Spleen (tissue), 11 donors: ENCODE measurements at regions not wholly inside any gene's neighbourhood (a gene's known extent, or its start where the extent isn't known, plus 50 kb on each side); places are given as distances from the start of the nearest gene placed in this dataset.

Experiments
- DNase-seq: peaks from one replicate; pipeline ENCODE4 v3.0.0-alpha.2; 2020
- H3K27ac ChIP-seq, 8 donors: fragments of 200-600 bp; sonication (generic) in 7 of 8; 1 replicate in 4 of 8; 2 replicates in 4 of 8; pipeline versions ENCODE4 v1.5.0 to v1.8.0; 2016 to 2021; ENCODE audit warnings: inconsistent platforms in 4 of 8, mild to moderate bottlenecking in 4 of 8, moderate library complexity in 1 of 8
- H3K27me3 ChIP-seq, 7 donors: fragments of 200-600 bp; sonication (generic) in 6 of 7; replicated peaks in 1 of 7; 1 replicate in 4 of 7; 2 replicates in 3 of 7; pipeline versions ENCODE4 v1.5.0 to v1.8.0; 2016 to 2021; ENCODE audit warnings: inconsistent platforms in 3 of 7, mild to moderate bottlenecking in 1 of 7
- H3K36me3 ChIP-seq, 6 donors: fragments of 200-600 bp; sonication (generic) in 5 of 6; 1 replicate in 4 of 6; 2 replicates in 2 of 6; pipeline versions ENCODE4 v1.5.0 to v1.8.0; 2016 to 2021; ENCODE audit warnings: inconsistent platforms in 2 of 6
- H3K4me1 ChIP-seq, 6 donors: fragments of 200-600 bp; sonication (generic) in 5 of 6; 1 replicate in 3 of 6; 2 replicates in 3 of 6; pipeline versions ENCODE4 v1.5.0 to v1.8.0; 2016 to 2021; ENCODE audit warnings: inconsistent platforms in 3 of 6
- H3K4me3 ChIP-seq, 8 donors: fragments of 200-600 bp; sonication (generic) in 7 of 8; 1 replicate in 4 of 8; 2 replicates in 4 of 8; pipeline versions ENCODE4 v1.5.0 to v1.8.0; 2016 to 2021; ENCODE audit warnings: inconsistent platforms in 4 of 8, mild to moderate bottlenecking in 4 of 8, moderate library complexity in 2 of 8
- H3K9me3 ChIP-seq, 8 donors: fragments of 200-600 bp; sonication (generic) in 7 of 8; 1 replicate in 4 of 8; 2 replicates in 4 of 8; pipeline versions ENCODE4 v1.5.0 to v1.8.0; 2016 to 2021; ENCODE audit warnings: inconsistent platforms in 4 of 8
- POLR2A ChIP-seq, 3 donors: fragments of 450-650 bp; IDR thresholded peaks; one replicate each; pipeline ENCODE4 v1.5.1; 2017; ENCODE audit warnings: antibody characterized with exemption in 3 of 3, mild to moderate bottlenecking in 1 of 3
- POLR2AphosphoS5 ChIP-seq, 3 donors: sonication (generic); formaldehyde crosslinking; IDR thresholded peaks; one replicate each; pipeline ENCODE4 v1.5.1; 2017; ENCODE audit warnings: antibody characterized with exemption in 3 of 3
- WGBS, 5 donors: extraction: QIAGEN DNeasy Blood & Tissue Kit in 3 of 5; methylation state at CpG; one replicate each; pipeline versions ENCODE4 v1.1.5 to v1.1.7; 2013 to 2018; 5-methylcytosine and 5-hydroxymethylcytosine counted together
- intact Hi-C: fragments of 100-400 bp; cut with DNase I; formaldehyde crosslinking; loops from one replicate; pipeline ENCODE4 v1.15.0; 2023; ENCODE audit warnings: low total_unique reads
- TF ChIP-seq, protein P1 (sequence below), 11 experiments: fragments of 200-600 bp in 7 of 11; fragments of 450-650 bp in 4 of 11; sonication (generic) in 4 of 11; IDR thresholded peaks in 8 of 11; conservative IDR thresholded peaks in 3 of 11; 1 replicate in 7 of 11; 2 replicates in 4 of 11; pipeline versions ENCODE4 v1.4.0 to v1.8.0; 2016 to 2021; ENCODE audit warnings: antibody characterized with exemption in 11 of 11, inconsistent platforms in 4 of 11, mild to moderate bottlenecking in 1 of 11
- donor health status: healthy with polysubstance abuse.
- donor health status: DM: no; HTN: no; CAD: no; lungs with moderate emphysema.
- donor health status: DM: no; HTN: no; CAD: no.
- donor health status: Bipolar disorder and iron deficiency.
- donor health status: healthy.
- donor health status: DM: no; HTN: no; CAD: no.
- donor health status: DM: yes; HTN: yes; CAD: no.

DNA sequence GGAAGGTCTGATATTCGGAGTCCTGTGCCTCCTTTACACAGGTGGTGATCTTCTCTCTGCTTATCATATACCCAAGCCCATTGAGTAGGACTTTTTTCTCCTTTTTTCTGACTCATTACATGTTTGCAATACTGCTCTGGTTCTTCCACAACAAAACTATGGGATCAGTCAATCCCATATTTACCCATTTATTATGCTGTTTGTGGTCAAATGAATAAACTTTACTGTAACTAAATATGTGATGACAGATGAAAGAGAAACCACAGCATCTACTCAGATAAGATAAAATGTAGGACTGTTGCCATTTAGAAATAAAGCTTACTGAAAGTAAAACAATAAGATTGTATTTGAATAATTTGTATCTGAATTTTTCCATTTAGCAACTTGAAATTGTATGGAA, 958.7 kb upstream of the FAT3 start:
- intact Hi-C loops: no loop called here
- TF ChIP-seq, protein P1, sequence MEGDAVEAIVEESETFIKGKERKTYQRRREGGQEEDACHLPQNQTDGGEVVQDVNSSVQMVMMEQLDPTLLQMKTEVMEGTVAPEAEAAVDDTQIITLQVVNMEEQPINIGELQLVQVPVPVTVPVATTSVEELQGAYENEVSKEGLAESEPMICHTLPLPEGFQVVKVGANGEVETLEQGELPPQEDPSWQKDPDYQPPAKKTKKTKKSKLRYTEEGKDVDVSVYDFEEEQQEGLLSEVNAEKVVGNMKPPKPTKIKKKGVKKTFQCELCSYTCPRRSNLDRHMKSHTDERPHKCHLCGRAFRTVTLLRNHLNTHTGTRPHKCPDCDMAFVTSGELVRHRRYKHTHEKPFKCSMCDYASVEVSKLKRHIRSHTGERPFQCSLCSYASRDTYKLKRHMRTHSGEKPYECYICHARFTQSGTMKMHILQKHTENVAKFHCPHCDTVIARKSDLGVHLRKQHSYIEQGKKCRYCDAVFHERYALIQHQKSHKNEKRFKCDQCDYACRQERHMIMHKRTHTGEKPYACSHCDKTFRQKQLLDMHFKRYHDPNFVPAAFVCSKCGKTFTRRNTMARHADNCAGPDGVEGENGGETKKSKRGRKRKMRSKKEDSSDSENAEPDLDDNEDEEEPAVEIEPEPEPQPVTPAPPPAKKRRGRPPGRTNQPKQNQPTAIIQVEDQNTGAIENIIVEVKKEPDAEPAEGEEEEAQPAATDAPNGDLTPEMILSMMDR (IDR thresholded peaks at IDR 0.05 in 8 of 11, conservative IDR thresholded peaks at IDR 0.05 in 3 of 11): no peak
- no peak for TF ChIP-seq POLR2AphosphoS5 (IDR thresholded peaks at IDR 0.05)
- no peak for TF ChIP-seq POLR2A (IDR thresholded peaks at IDR 0.05)
- Histone ChIP-seq H3K4me1 (no peaks in the 10 kb centered on the region), H3K27me3 (no peaks in the 10 kb centered on the region), H3K4me3 (no peak overlapping the region), H3K27ac (no peak overlapping the region), H3K9me3 (peaks cover 0 to 7% (median 0%) of the 10 kb centered on the region in 8 donors), H3K36me3 (no peaks in the 10 kb centered on the region)
- DNase-seq: no peak
- 67 to 84% (median 81%) methylated on average over 1 of the region's 1 CpG for WGBS, 5 donors

DNA sequence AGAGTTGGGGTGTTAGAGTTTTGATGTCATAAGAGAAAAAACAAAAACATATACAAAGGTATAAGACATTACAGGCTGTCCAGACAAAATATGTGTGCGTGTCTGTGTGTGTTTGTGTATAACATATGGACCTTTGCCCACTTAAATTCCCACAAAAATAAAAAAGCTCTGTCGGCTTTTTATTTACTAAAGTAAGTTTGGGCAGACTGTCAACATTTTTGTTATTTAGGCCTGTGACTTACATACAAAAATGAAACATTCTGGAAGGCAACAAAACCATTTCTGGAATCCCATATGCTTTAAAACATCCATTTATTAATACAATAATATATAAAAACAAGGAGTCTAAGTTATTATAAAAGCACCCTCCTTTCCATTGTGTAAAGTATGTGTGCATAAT, 960.1 kb upstream of the FAT3 start:
- 71 to 88% (median 79%) methylated on average over 2 of the region's 2 CpGs for WGBS, 5 donors
- peaks cover 0 to 7% (median 0%) of the 10 kb centered on the region in 8 donors for H3K9me3 ChIP-seq
- no peak for DNase-seq
- intact Hi-C loops: no loop called here
- no peaks in the 10 kb centered on the region for H3K4me1 ChIP-seq
- no peaks in the 10 kb centered on the region for H3K36me3 ChIP-seq
- TF ChIP-seq POLR2AphosphoS5 (IDR thresholded peaks at IDR 0.05) (no peak), POLR2A (IDR thresholded peaks at IDR 0.05) (no peak)
- TF ChIP-seq, protein P1 (IDR thresholded peaks at IDR 0.05 in 8 of 11, conservative IDR thresholded peaks at IDR 0.05 in 3 of 11): no peak
- H3K27me3 ChIP-seq: no peaks in the 10 kb centered on the region
- no peak overlapping the region for H3K4me3 ChIP-seq
- no peak overlapping the region for H3K27ac ChIP-seq

DNA sequence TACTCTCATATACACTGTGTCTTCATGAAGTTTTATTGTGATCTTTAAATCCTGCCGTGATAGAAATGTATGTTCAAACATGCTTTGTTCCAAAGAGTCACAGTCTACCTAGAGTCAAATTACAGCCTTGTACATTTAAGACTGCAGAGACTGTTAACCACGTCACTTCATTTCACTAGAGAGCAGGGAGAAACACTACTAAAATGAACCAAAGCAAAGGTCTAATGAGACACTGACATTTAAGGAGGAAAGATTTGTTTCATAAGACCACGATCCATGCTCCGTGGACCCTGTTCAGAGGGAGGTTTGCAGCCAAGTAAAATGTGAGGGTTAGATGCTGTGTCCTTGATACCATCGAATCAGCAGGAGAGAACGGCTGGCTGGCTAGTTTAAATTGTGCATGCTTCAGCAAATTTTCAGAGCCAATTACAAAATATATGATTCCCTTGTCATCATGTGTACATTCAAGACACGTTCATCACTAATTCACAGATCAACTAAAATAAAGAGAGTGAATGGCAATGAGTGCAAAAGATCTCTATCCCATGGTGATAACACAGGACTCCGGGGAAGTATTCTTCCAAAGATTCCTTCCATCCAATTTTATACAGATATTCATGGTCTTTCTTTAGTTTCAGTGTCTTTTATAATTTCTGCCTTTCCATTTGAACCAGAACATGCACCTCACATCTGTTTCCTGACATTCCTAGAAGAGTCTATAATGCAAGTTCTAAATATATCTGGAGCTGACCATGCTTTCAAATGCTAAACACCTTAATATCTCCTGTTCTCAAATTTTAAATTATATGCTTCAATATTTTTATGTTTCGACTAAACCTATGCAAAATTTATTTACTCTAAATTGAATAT, 960.9 kb upstream of the FAT3 start:
- Histone ChIP-seq H3K27me3 (no peaks in the 10 kb centered on the region), H3K9me3 (peaks cover 0 to 7% (median 0%) of the 10 kb centered on the region in 8 donors), H3K4me1 (no peaks in the 10 kb centered on the region), H3K4me3 (no peak overlapping the region), H3K27ac (no peak overlapping the region), H3K36me3 (no peaks in the 10 kb centered on the region)
- no peak for DNase-seq
- 62 to 86% (median 73%) methylated on average over 9 of the region's 9 CpGs for WGBS, 5 donors
- TF ChIP-seq POLR2A (IDR thresholded peaks at IDR 0.05): no peak
- TF ChIP-seq, protein P1 (IDR thresholded peaks at IDR 0.05 in 8 of 11, conservative IDR thresholded peaks at IDR 0.05 in 3 of 11): no peak
- TF ChIP-seq POLR2AphosphoS5 (IDR thresholded peaks at IDR 0.05): no peak
- intact Hi-C loops: no loop called here

DNA sequence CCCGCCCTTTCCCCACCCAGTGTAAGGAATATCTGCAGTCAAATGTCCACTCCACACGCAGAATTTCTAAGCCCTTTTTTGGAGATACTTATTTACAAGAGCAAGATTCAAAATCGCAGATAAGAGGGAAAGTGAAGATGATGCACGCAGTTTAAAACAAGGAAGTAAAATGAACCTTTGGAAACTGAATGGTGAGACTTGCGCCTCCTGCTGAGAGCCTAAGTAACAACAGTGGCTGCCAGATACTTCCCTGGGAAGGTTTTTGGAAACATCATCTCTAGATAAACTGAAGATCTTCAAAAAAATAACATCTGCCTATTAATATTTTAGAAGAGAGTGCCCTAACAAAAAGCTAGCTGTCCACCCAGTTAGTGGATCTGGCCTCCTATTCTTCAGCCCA, 963.1 kb upstream of the FAT3 start:
- Histone ChIP-seq H3K27ac (no peak overlapping the region), H3K36me3 (no peaks in the 10 kb centered on the region), H3K9me3 (no peaks in the 10 kb centered on the region), H3K27me3 (no peaks in the 10 kb centered on the region), H3K4me1 (no peaks in the 10 kb centered on the region), H3K4me3 (no peak overlapping the region)
- WGBS, 5 donors: 57 to 65% (median 60%) methylated on average over 5 of the region's 5 CpGs
- TF ChIP-seq, protein P1 (IDR thresholded peaks at IDR 0.05 in 8 of 11, conservative IDR thresholded peaks at IDR 0.05 in 3 of 11): no peak
- no peak for TF ChIP-seq POLR2AphosphoS5 (IDR thresholded peaks at IDR 0.05)
- TF ChIP-seq POLR2A (IDR thresholded peaks at IDR 0.05): no peak
- DNase-seq: no peak
- intact Hi-C loops: no loop called here
